ENCODE measurements at regions not wholly inside any gene's neighbourhood (a gene's known extent, or its start where the extent isn't known, plus 50 kb on each side); places are given as distances from the start of the nearest gene placed in this dataset.
"Not testable (repeated sequence)": the region's sequence is repeated elsewhere in the genome, so short reads cannot be mapped to it uniquely, and the experiment has no call there.

- not testable (repeated sequence) for DNase-seq
These were observed 210.4 kb downstream of the LAT start for GRCh38 chr16:29195116-29195872.

GRCh38 chr16:29194185-29194844 is 209.5 kb downstream of the LAT start:
- DNase-seq, result not testable (repeated sequence)

GRCh38 chr16:29193634-29194033 is 208.8 kb downstream of the LAT start:
- DNase-seq, result not testable (repeated sequence)

- DNase-seq, result not testable (repeated sequence)
These were observed 208.4 kb downstream of the LAT start for GRCh38 chr16:29193248-29193574.

- no peak for DNase-seq
These were observed 207.7 kb downstream of the LAT start for GRCh38 chr16:29192329-29193247.

GRCh38 chr16:29191636-29192180 is 206.9 kb downstream of the LAT start:
- not testable (repeated sequence) for DNase-seq

GRCh38 chr16:29190553-29191431 is 205.9 kb downstream of the LAT start:
- not testable (repeated sequence) for DNase-seq

- not testable (repeated sequence) for DNase-seq
These were observed 204.0 kb downstream of the LAT start for GRCh38 chr16:29188806-29189205.

- not testable (repeated sequence) for DNase-seq
These were observed 201.7 kb downstream of the LAT start for GRCh38 chr16:29186306-29187220.

GRCh38 chr16:29185872-29186271 is 201.0 kb downstream of the LAT start:
- DNase-seq, result not testable (repeated sequence)

GRCh38 chr16:29184738-29185438 is 200.0 kb downstream of the LAT start:
- DNase-seq, result not testable (repeated sequence)

- DNase-seq, result not testable (repeated sequence)
These were observed 198.4 kb downstream of the LAT start for GRCh38 chr16:29182940-29183868.

- DNase-seq, result no peak
These were observed 197.6 kb downstream of the LAT start for GRCh38 chr16:29182501-29182900.

GRCh38 chr16:29181921-29182411 is 197.1 kb downstream of the LAT start:
- DNase-seq, result not testable (repeated sequence)

GRCh38 chr16:29181254-29181780 is 196.5 kb downstream of the LAT start:
- DNase-seq, result not testable (repeated sequence)

- DNase-seq, result not testable (repeated sequence)
These were observed 195.4 kb downstream of the LAT start for GRCh38 chr16:29180206-29180600.

- not testable (repeated sequence) for DNase-seq
These were observed 194.8 kb downstream of the LAT start for GRCh38 chr16:29179401-29180205.

Measured in midbrain (tissue), 1 donor.